BJ (cell line): ENCODE measurements at regions not wholly inside any gene's neighbourhood (a gene's known extent, or its start where the extent isn't known, plus 50 kb on each side); places are given as distances from the start of the nearest gene placed in this dataset.
"Not testable (repeated sequence)": the region's sequence is repeated elsewhere in the genome, so short reads cannot be mapped to it uniquely, and the experiment has no call there.

Experiments used
- CTCF ChIA-PET: fragments of 350-600 bp; formaldehyde crosslinking; extraction: SDS; loops from one replicate; lab custom pipeline; 2021; ENCODE audit warnings: antibody characterized with exemption, inconsistent platforms; lab: Yijun Ruan, JAX
- POLR2A ChIA-PET: fragments of 300-600 bp; sonication (Branson Sonifier 250); formaldehyde crosslinking; extraction: SDS; loops from one replicate; lab custom pipeline; 2021; ENCODE audit warnings: antibody characterized with exemption; lab: Charles Lee
- DNase-seq: peaks from one replicate; pipeline ENCODE4 v3.0.0-alpha.2; 2011; ENCODE audit warnings: low read depth
- H3K27me3 ChIP-seq: 2 replicates; pipeline ENCODE4 v1.6.0; 2011; ENCODE audit warnings: low read length; ENCODE audit not compliant: control insufficient read depth, insufficient read depth
- H3K36me3 ChIP-seq: 2 replicates; pipeline ENCODE4 v1.5.1; 2011; ENCODE audit warnings: low read length; ENCODE audit not compliant: control insufficient read depth, insufficient read depth
- H3K4me3 ChIP-seq: 2 replicates; pipeline ENCODE4 v1.5.1; 2011; ENCODE audit warnings: low read depth, mild to moderate bottlenecking, control low read depth, low read length
- TF ChIP-seq, protein P1 (sequence below): IDR thresholded peaks from 2 replicates; pipeline ENCODE4 v1.5.1; 2011; ENCODE audit warnings: low read depth, mild to moderate bottlenecking, control low read depth, inconsistent platforms, low read length, moderate library complexity; ENCODE audit not compliant: insufficient read depth

DNA sequence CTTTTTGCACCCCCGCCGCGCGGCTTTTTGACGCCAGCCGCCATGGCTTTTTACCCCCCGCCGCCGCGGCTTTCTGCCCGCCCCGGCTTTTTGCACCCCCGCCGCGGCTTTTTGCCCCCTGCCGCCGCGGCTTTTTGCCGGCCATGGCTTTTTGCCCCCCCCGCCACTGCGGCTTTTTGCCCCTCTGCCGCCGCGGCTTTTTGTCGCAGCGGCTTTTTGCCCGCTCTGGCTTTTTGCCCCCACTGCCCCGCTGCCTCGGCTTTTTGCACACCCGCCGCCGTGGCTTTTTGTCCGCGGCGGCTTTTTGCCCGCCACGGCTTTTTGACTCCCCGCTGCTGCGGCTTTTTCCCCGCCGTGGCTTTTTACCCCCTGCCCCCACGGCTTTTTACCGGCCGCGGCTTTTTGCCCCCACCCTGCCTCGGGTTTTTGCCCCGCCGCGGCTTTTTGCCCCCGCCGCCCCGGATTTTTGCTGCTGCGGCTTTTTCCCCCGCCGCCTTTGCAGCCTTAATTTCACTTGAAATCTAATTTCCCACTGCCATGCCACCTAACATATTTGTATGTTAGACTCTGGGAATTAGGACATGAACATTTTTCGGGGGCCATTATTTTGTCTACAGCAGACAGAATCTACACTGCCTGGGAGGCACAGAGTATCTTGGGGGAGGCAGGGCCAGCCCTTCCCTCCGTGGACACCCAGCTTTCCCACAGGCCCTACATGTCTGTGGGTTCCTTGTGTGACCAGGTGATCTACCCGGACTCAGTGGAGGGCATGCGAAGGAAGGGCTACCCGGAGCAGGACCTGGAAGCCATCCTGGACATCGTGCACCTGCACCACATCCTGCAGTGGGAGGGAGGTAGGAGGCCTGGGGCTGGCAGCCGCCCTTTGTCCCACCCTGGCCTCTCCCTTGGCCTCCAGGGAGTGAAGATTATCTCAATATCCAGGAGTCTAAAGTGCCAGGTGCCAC is 3031.0 kb upstream of the TEKT4 start:
- TF ChIP-seq, protein P1, sequence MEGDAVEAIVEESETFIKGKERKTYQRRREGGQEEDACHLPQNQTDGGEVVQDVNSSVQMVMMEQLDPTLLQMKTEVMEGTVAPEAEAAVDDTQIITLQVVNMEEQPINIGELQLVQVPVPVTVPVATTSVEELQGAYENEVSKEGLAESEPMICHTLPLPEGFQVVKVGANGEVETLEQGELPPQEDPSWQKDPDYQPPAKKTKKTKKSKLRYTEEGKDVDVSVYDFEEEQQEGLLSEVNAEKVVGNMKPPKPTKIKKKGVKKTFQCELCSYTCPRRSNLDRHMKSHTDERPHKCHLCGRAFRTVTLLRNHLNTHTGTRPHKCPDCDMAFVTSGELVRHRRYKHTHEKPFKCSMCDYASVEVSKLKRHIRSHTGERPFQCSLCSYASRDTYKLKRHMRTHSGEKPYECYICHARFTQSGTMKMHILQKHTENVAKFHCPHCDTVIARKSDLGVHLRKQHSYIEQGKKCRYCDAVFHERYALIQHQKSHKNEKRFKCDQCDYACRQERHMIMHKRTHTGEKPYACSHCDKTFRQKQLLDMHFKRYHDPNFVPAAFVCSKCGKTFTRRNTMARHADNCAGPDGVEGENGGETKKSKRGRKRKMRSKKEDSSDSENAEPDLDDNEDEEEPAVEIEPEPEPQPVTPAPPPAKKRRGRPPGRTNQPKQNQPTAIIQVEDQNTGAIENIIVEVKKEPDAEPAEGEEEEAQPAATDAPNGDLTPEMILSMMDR: no peak
- no peak for DNase-seq
- H3K36me3 ChIP-seq: no peaks in the 10 kb centered on the region
- ChIA-PET CTCF (no interaction called here), POLR2A (no interaction called here)
- peaks cover 3% of the 10 kb centered on the region; the same call in 1 of the 2 replicates for H3K27me3 ChIP-seq
- H3K4me3 ChIP-seq: no peak overlapping the region

DNA sequence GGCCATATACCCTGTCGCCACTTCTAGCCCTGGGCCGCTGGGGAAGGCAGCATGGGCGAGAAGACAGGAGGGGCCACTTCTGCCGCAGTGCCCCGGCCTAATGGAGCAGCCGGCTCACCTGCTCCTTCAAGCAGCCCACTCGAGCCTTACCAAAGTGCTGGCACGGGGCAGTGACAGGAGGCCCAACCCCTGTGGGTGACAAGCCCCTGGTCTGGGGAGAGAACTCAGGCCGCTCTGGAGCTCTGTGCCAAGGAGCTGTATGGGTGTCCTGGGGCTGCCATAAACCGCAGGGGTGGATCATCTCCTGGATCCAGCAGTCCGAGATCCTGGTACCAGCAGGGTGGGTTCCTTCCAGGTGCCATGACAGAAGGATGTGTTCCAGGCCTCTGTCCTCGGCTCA is 3029.0 kb upstream of the TEKT4 start:
- H3K36me3 ChIP-seq, CTCF ChIA-PET, H3K27me3 ChIP-seq, H3K4me3 ChIP-seq, DNase-seq, POLR2A ChIA-PET: not testable (repeated sequence)

GRCh38 chr2:91842913-91843312 is 3028.3 kb upstream of the TEKT4 start:
- POLR2A ChIA-PET, H3K36me3 ChIP-seq: not testable (repeated sequence)

DNA sequence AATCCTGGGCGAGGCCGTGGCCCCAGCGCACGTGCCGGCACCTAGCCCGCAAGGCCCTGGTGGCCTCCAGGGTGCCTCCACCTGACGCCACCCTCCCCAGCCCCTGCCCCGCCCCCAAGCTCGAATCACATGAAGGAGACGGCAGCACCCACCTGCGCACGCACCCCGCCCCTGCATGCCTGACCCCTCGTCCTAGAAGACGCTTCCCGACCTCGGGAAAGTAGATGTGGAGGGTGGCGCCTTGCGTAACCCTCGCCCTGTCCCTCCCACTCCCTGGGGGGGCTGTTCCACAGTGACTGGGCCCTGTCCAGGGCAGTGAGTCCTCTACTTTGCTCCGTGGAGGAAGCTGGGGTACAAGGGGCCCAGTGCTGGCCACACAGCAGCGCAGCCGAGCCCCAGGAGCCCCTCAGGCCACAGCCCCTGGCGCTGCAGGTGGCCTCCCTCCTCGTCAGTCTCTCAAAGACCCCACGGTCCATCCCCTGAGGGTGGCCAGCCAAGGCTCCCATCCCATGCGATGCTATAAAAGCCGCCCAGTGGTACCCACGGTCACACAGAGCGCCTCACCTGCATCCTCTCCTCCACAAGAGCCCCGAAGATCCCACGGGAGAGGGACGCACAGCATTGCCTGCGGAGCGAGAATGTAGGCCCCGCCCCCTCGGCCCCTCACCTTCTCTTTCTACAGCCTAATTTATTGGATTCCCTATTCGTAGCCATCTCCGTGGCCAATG is 3027.3 kb upstream of the TEKT4 start:
- H3K27me3 ChIP-seq, H3K36me3 ChIP-seq, POLR2A ChIA-PET, H3K4me3 ChIP-seq, DNase-seq, CTCF ChIA-PET: not testable (repeated sequence)

More at GRCh38 chr2:91842913-91843312, 3028.3 kb upstream of the TEKT4 start:
- H3K27me3 ChIP-seq, DNase-seq, CTCF ChIA-PET, H3K4me3 ChIP-seq: not testable (repeated sequence)

DNA sequence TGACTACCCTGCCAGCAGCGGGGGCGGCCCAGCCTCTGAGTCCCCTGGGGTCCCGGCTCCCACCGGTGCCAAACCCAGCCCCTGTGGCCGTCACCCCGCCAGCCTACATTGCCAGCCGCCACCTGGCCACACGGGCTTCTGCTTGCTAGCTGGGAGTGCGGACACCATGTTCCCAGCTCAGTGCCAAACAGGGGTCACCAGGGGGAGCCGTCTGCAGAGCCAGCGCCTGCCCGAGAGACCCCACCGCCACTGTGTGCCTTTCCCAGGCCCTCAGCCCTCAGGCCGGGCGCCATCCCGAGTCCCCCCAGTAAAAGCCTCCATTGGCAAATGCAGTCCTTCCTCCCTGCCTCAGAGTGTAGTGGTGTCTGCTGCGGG is 3026.8 kb upstream of the TEKT4 start:
- H3K36me3 ChIP-seq, H3K4me3 ChIP-seq, H3K27me3 ChIP-seq, DNase-seq, POLR2A ChIA-PET, CTCF ChIA-PET: not testable (repeated sequence)

DNA sequence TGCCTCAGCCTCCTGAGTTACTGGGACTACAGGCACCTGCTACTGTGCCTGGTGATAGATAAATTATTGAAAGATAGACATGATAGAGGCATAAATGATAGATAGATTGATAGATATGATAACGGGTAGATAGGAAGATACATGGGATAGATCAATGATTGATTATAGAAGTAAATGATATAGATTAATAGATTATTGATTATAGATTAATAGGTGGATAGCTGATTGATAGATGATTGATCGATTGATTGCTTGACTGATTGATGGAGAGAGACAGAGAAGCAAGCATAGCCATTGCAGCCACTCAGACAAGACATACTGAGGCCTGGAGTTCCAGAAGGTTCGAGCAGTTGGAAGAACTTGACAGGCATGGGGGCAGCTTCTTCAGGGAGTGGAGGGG is 3024.8 kb upstream of the TEKT4 start:
- DNase-seq, H3K27me3 ChIP-seq, CTCF ChIA-PET, POLR2A ChIA-PET, H3K36me3 ChIP-seq, H3K4me3 ChIP-seq: not testable (repeated sequence)

GRCh38 chr2:91851689-91852420 is 3019.4 kb upstream of the TEKT4 start:
- CTCF ChIA-PET, POLR2A ChIA-PET, H3K36me3 ChIP-seq, H3K4me3 ChIP-seq, DNase-seq, H3K27me3 ChIP-seq: not testable (repeated sequence)

DNA sequence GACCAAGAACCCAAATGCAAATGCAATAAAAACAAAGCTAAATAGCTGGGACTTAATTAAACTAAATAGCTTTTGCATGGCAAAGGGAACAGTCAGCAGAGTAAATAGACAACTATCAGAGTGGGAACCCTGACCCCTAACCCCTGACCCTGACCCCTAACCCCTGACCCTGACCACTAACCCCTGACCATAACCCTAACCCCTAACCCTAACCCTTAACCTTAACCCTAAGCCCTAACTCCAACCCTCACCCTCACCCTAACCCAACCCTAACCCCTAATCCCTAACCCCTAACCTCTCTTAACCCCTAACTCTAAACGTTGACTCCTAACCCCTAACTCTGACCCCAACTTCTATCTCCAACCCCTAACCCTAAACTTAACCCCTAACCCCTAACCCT is 3014.3 kb upstream of the TEKT4 start:
- POLR2A ChIA-PET, H3K27me3 ChIP-seq, CTCF ChIA-PET, H3K4me3 ChIP-seq, H3K36me3 ChIP-seq, DNase-seq: not testable (repeated sequence)

DNA sequence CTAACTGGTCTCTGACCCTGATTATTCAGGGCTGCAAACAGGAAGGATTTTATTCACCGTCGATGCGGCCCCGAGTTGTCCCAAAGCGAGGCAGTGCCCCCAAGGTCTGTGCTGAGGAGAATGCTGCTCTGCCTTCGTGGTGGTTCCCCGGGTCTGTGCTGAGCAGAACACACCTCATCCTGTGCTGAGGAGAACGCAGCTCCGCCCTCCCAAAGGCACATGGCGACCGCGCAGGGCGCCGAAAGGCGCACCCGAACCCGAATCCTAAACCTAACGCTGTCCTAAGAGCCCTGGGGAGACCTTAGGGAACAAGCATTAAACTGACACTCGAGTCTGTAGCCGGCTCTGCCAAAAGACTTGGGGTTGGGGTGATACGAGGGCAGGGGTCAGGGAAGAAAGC is 3013.5 kb upstream of the TEKT4 start:
- H3K36me3 ChIP-seq, H3K4me3 ChIP-seq, CTCF ChIA-PET, DNase-seq, H3K27me3 ChIP-seq, POLR2A ChIA-PET: not testable (repeated sequence)

GRCh38 chr2:91871716-91872115 is 2999.5 kb upstream of the TEKT4 start:
- H3K36me3 ChIP-seq, H3K27me3 ChIP-seq, DNase-seq, CTCF ChIA-PET, H3K4me3 ChIP-seq, POLR2A ChIA-PET: not testable (repeated sequence)

DNA sequence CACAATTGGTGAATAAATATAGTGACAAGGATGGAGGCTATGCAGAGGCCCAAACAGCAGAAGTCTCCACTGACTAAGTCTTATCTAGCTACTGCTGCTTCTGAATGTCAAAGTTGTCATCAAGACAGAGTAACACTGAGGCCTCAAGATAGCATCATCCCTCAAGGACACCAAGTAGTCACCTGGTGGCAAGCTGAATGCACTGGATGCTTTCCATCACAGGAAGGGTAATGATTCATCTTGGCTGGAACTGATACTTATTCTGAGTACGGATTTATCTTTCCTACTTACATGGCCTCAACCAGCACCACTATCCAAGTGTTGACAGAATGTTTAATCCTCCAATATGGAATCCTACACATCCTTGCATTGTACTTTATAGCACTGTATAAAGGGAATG is 2997.8 kb upstream of the TEKT4 start:
- DNase-seq, H3K27me3 ChIP-seq, H3K4me3 ChIP-seq, H3K36me3 ChIP-seq, CTCF ChIA-PET, POLR2A ChIA-PET: not testable (repeated sequence)
